HG03095 (cell line): ENCODE measurements at regions not wholly inside any gene's neighbourhood (a gene's known extent, or its start where the extent isn't known, plus 50 kb on each side); places are given as distances from the start of the nearest gene placed in this dataset.
"Not testable (repeated sequence)": the region's sequence is repeated elsewhere in the genome, so short reads cannot be mapped to it uniquely, and the experiment has no call there.

Experiments
- ATAC-seq: cut with Tn5 transposase; IDR thresholded peaks from one replicate; pipeline ENCODE4 v1.9.1; 2021; ENCODE audit warnings: moderate library complexity; ENCODE audit not compliant: unreplicated experiment

DNA sequence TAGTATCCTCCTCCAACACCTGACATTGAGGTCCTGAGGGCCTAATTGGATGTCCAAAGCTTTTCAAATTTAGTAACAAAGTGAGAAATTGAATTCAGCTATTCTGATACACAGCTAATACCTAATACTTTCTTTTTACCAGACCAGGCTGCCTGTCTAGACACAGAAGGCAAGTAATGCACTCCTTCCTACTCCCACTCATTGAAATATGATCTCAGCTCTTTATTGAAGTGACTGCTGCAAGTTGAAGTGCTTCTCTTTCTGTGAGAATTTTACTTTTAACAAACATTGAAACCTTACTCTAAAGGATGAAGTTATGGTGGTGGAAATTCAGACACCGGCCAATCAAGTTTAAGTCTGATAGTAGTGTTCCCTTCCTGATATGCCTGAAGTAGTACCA, 90.8 kb upstream of the OGFRL1 start:
- ATAC-seq = no peak

DNA sequence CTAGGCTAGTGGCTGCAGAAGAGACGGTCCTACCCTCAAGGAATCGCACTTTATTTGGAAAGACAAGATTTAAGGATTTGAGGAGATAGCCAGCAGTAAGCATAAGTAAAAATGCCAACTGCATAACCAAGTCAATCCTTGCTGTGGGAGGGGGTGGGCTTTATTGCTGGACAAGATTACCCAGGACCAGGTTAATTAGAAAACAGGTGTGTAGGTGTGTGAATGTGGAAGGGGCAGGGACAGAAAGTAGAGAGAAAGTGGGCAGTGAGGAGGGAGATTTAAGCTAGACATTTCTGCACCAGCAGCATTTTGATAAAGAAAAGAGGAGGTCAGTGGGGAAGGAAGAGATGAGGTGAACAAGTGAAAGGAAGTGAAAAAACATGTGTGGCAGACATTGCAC, 89.7 kb upstream of the OGFRL1 start:
- ATAC-seq = no peak

DNA sequence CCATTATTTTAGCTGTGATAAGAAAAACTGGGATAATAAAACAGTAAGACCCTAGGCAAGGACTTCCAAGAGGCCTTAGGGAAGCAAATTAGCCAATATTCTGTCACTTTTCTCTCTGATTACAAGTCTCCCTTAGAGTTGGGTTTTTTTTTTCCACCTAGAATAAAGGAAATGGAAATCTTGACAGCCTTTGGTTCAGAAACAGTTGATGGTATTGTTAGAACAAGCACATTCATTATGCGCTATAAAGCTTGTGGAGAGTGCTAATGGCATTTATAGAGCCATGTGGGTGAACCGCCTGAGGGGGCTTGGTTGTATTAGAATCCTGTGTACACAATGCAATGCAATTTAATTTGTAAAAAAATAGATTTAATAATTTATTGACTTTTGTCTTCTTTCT, 88.9 kb upstream of the OGFRL1 start:
- ATAC-seq = no peak

DNA sequence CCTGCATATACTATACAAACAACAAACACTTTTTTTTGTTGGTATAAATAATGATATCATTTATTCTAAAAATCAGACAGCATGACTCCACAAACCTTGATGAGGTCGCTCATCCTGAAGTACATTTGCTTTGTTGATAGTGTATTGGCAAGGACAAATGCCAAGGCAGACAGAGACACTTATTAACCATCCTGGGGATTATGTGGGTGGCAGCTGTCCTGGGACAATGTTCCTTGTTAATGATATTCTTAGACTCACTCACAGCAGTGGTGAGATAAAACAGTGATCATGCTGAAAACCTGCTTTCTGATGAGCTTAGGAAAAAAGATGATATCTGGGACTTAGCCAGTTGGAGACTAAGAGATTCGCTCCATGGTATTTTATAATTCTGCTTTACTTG, 85.4 kb upstream of the OGFRL1 start:
- ATAC-seq = no peak

DNA sequence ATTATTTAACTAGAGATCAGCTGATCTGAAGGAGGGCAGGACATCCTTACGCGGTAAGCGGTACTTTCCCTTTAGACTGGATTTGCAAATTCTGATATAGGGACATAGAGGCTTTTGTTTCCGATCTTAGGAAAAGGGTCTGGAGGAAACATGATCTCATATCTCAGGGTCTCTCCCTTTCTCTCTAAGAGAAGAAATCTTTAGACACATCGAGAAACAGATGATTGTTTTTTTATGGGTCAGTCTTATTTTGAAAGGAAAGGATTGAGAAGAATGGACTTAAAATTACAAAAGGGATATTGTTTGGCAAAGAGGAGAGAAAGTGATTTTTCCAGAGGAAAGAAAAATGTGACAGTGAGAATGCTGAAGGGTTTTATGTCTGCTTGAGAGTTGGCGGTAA, 83.9 kb upstream of the OGFRL1 start:
- no peak for ATAC-seq

DNA sequence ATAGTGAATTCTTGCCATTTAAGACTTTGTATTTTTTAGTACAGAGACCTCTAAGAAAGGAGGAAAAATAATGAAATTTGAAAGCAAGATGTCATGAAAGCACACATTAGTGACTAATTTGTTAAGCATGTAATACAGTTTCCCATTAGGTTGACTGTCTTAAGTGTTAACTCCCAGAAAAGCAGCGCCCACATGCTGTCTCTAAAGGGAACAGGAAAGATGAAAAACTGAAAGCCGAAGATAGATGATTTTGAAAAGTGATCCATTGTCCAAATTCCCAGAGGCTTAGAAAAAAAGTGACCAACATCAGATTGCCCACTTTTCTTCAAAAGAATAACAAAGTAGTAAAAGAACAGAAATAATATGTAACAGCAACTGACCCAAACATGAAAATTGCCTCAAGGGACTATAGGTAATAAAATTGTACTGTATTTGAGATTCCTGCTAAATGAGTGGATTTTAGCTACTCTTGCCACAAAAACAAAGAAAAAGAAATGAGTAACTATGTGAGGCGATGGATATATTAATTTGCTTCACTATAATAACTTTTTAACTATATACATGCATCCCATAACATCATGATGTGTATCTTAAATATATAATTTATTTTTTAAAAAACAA, 83.2 kb upstream of the OGFRL1 start:
- ATAC-seq = no peak

DNA sequence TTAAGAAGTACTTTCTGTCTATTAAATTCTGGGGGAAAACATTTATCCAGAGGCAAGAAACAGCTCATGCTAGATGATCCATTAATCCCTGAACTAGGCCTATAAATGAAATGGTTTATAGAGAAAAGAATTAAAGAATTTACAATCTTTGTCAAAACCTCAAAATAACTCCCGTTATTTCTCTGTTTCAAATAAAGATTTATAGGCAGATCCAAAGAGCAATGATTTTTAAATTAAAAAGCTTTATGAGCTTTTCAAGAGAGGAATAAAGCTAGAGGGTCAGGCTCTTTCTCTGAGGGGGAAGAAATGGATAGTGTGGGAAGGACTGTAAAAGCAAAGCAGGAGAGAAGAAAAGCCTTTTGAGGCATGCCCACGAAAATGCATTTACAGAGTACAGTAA, 82.5 kb upstream of the OGFRL1 start:
- ATAC-seq = no peak

DNA sequence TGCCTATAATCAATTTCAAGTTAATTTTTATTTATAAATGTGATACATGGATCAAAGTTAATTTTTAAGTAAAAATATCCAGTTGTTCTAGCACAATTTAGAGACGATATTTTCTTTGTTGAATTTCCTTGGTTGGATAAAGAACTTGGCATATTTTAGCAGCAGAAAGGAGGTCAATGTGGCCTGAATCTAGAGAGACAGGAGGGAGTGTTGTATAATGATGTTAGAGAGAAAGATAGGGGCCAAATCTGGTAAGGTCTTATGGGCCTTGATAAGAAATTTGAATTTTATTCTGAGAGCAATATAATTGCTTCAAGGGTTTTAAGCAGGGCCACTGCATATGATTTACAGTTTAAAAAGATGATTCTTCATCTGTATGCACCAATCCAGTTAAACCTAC, 79.4 kb upstream of the OGFRL1 start:
- no peak for ATAC-seq

DNA sequence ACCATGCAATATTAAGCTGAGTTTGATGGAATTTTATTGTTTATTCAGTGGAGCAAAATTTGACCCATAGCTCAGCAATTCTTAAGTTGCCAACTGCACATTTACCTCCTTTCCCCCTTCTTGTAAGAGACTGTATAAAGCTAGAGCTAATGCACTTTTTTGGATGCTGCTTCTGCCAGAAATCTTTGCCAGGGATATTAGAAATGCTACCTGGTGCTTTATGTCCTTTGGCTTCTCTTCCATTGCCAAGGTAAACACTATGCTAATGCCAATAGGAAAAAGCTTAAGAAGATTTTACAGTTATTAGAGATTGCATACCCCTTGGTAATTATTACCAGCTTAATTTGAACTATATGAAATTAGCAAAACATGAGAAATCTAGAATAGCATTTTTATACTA, 79.0 kb upstream of the OGFRL1 start:
- no peak for ATAC-seq

DNA sequence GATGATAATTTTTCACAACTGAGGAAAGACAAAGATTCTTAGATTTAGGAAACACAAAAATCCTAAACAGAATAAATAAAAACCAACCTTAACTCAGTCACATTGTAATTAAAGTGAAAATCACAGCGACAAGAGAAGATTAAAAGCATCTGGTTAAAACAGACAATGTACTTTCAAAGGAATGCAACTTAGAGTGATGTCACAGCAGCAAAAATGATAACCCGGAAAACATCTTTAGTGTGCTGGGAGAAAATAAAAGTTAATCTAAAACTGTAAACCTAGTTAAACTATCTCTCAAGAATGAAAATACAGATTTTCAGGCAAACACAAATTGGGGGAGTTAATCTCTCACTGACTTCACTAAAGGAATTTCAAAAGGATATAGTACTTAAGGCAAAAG, 76.8 kb upstream of the OGFRL1 start:
- ATAC-seq = no peak

DNA sequence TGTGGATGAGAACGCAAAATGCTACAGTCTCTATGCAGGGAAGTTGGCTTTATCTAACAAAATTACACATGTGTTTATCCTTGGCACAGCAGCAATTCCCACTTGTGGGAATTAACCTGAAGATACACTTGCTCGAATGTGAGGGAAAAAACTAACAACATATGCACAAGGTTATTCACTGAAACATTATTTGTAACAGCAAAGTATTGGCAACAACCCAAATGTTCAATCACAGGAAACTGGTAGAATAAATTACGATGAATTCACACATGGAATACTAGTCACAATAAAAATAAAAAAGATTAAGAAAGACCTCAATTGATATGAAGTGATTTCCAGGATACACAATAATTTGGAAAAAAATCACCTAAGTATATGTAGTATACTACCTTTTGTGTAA, 68.1 kb upstream of the OGFRL1 start:
- ATAC-seq = no peak

DNA sequence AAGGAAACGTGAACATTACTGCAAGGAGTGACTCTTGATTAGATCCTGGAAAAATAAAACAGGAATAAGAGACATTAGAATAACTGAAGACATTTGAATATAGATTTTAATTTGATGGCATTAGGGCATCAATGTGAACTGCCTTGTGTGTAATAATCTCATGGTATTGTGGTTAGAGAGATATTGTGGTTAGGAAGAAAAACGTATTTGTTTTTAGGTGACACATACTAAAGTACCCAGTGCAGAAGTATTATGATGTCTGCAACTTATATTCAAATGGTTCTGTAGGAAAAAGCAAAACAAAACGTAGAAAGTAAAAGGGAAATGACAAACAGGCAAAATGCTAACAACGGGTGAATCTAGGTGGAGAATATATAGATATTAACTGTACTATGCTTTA, 65.9 kb upstream of the OGFRL1 start:
- ATAC-seq = no peak

DNA sequence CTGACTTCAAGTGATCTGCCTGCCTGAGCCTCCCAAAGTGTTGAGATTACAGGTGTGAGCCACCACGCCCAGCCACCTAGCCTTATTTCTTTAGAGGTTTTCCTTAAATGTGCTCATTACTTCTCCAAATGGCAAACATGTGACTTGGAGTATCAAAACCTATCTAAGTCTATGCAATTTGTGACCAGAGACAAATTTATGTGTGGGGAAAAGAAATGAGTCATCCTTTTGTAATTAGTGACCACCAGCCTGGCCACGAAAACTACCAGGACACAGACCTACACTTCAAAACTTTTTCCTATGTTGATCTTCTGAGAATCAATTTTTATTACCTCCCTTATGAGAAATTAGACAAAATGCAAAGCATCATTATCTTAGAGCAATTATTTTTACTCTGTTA, 64.6 kb upstream of the OGFRL1 start:
- no peak for ATAC-seq

DNA sequence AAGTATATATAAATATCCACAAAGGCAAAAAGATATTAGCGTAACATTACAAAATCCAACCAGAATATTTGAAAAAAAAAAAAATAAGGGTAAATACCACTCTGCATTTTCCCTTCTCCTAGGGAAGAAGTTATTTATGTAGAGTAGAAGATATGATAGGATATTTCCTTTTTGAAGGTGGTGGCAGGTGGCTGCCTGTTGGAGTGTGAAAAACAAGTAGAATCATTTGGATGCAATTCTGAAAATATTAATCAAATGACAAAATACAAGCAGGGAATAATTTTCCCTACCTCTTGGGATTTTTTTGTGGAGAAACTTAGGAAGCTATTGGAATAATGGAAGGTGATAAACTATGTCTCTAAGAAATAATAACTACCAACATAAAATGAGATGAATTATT, 62.5 kb upstream of the OGFRL1 start:
- ATAC-seq = no peak

DNA sequence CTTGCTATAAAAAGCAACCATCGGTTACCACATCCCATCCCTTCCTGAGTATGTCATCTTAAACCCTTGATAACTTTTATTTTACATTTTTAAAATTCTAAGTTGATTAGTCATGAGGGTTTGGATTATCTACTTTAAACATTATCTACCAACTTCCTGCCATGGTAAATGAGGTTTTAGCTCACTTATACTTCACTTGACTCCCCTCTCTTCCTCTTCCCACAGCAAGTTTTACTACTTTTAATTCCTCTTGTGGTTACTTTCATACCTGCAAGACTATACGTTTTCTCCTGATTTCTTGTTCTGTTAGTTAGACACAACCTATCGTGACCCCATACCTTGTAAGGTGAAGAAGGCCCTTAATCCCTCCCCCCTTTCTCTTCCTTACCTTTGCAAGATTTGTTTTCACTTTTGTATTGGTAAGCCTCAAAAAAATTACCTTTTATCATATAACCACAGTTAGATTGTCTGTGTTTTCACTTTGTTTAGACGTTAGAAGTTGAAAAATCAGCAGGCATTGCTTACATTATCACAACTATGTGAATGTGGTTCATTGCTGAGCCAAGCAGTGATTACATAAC, 60.1 kb upstream of the OGFRL1 start:
- no peak for ATAC-seq

DNA sequence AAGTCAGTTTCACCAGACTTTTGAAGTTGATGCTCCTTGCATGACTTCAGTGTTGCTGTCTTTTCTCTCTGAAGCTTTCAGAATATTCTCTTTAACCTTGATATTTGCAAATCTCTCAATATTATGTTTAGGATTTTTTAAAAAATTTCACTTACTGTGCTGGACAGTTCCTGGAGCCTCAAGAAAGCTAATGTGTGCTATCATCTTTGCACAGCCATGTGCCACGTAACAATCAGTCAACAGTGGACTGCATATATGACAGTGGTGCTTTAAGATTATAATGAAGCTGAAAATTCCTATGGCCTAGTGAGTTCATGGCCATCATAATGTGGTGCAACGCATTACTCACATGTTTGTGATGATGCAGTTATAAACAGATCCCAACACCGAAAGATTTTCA, 59.1 kb upstream of the OGFRL1 start:
- ATAC-seq = no peak

DNA sequence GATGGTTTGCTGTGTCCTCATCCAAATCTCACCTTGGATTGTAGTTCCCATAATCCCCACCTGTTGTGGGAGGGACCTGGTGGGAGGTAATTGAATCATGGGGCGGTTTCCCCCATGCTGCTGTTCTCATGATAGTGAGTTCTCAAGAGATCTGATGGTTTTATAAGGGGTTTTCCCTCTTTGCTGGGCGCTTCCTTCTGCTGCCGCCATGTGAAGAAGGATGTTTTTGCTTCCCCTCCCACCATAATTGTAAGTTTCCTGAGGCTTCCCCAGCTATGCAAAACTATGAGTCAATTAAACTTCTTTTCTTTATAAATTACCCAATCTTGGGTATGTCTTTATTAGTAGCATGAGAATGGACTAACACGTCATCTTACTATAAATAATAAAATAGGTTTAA, 55.7 kb upstream of the OGFRL1 start:
- not testable (repeated sequence) for ATAC-seq

DNA sequence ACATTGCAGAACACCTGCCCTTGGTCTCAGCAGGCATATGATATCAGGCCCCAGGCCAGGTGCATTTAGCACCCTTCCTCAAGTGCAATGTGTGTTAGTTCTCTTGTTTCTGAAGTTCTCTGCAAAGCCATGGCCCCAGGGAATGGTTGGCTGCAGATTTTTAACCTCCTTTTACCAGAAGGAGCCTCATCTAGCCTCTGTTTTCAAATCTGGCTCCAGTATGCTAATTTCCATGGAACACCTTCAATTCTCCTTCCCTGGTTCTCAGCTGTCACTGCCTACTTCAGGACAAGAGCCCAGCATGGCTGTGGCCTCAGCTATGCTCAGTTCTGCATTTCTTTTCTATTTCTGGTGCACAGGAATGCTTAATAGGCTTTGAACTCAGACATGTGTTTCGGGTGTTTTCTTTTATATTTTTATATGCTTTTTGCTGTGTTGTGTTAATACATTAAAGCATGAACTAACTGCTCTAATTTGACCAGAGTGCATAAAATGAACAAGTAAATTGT, 51.6 kb upstream of the OGFRL1 start:
- ATAC-seq = no peak

DNA sequence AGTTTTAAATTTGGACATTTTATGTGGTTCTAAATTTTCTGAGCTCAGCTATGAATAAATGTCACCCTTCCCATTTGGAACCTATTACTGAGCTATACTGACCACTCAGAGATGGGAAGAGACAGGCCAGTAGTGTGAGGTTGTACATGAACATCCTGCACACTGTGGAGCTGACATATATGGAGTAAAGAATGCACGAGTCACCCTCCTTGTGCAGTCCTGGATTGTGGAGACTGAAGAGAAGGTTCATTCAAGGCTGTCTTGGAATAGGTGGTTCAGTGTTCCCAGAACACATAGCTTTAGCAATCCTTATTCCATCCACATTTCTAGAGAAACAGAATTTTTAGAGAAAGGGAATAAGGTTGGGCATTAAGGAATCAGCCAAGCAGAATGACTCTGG, 50.3 kb upstream of the OGFRL1 start:
- ATAC-seq = no peak
